ENCODE measurements at regions not wholly inside any gene's neighbourhood (a gene's known extent, or its start where the extent isn't known, plus 50 kb on each side); places are given as distances from the start of the nearest gene placed in this dataset.

DNA sequence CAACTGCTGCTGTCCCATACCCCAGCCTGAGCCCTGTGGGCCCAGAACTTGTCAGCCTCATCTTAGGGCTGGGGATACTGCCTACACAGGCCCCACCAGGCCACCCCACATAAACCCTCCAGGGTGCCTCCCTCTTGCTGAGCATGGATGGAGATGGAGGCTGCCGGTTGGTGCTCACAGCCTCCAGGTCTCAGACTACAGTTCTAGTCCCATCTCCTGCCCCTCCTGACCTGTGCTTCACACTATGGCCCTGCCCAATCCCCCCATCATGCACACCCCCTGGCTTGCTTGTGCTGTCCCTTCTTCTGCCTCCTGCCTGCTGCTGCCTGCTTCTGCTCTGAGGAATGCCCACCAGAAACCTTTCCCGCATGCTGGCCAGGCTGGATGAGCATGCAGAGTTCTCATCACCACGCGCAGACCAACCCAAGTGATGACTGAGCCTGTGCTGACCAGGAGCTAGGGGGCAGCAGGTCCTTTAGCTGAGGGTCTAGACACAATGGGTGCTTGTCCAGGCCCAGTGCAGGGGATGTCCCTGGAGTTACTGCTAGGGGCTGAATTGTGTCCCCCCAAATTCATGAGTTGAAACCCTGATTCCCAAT is 138.4 kb upstream of the HS6ST1 start:
- no peak for DNase-seq
- peaks cover 0 to 8% (median 1%) of the 10 kb centered on the region in 3 donors for H3K27me3 Mint-ChIP-seq (ENCODE audit: low read depth in 3 of 3)
- peaks cover 0 to 4% (median 0%) of the 10 kb centered on the region in 6 donors for H3K9me3 Mint-ChIP-seq
- no peaks in the 10 kb centered on the region for H3K4me1 Mint-ChIP-seq
- no peak overlapping the region for H3K27ac Mint-ChIP-seq
- no peak overlapping the region for H3K4me3 Mint-ChIP-seq
- no peaks in the 10 kb centered on the region for H3K36me3 Mint-ChIP-seq

- Mint-ChIP-seq H3K27ac (no peak overlapping the region), H3K4me1 (no peaks in the 10 kb centered on the region), H3K27me3 (ENCODE audit: low read depth in 3 of 3) (peaks cover 0 to 6% (median 1%) of the 10 kb centered on the region in 3 donors), H3K36me3 (no peaks in the 10 kb centered on the region), H3K9me3 (peaks cover 0 to 3% (median 0%) of the 10 kb centered on the region in 6 donors), H3K4me3 (no peak overlapping the region)
- no peak for DNase-seq
These were observed 139.0 kb upstream of the HS6ST1 start for GRCh38 chr2:128457716-128458115.

- Mint-ChIP-seq H3K27me3 (ENCODE audit: low read depth in 3 of 3) (peaks cover 0 to 3% (median 1%) of the 10 kb centered on the region in 3 donors), H3K4me3 (no peak overlapping the region), H3K27ac (no peak overlapping the region), H3K4me1 (no peaks in the 10 kb centered on the region), H3K9me3 (peaks cover 0 to 3% (median 0%) of the 10 kb centered on the region in 6 donors), H3K36me3 (no peaks in the 10 kb centered on the region)
- no peak for DNase-seq
These were observed 139.8 kb upstream of the HS6ST1 start for GRCh38 chr2:128458505-128458904.

- Mint-ChIP-seq H3K27ac (no peak overlapping the region), H3K27me3 (ENCODE audit: low read depth in 3 of 3) (no peaks in the 10 kb centered on the region), H3K36me3 (peaks cover 4 to 7% (median 7%) of the 10 kb centered on the region in 3 donors), H3K4me3 (no peak overlapping the region), H3K4me1 (no peaks in the 10 kb centered on the region), H3K9me3 (peaks cover 5 to 16% (median 9%) of the 10 kb centered on the region in 6 donors)
- no peak for DNase-seq
These were observed 145.8 kb upstream of the HS6ST1 start for GRCh38 chr2:128464456-128464855.

GRCh38 chr2:128465246-128466170 is 146.8 kb upstream of the HS6ST1 start:
- Mint-ChIP-seq H3K36me3 (peaks cover 4 to 7% (median 7%) of the 10 kb centered on the region in 3 donors), H3K4me3 (no peak overlapping the region), H3K27me3 (ENCODE audit: low read depth in 3 of 3) (no peaks in the 10 kb centered on the region), H3K9me3 (peaks cover 5 to 24% (median 15%) of the 10 kb centered on the region in 6 donors), H3K4me1 (no peaks in the 10 kb centered on the region), H3K27ac (no peak overlapping the region)
- DNase-seq = no peak

GRCh38 chr2:128466376-128466775 is 147.7 kb upstream of the HS6ST1 start:
- no peaks in the 10 kb centered on the region for H3K27me3 Mint-ChIP-seq (ENCODE audit: low read depth in 3 of 3)
- no peak overlapping the region for H3K27ac Mint-ChIP-seq
- peaks cover 4 to 7% (median 7%) of the 10 kb centered on the region in 3 donors for H3K36me3 Mint-ChIP-seq
- H3K4me1 Mint-ChIP-seq = peaks cover 0 to 2% of the 10 kb centered on the region in 2 donors
- DNase-seq = no peak
- H3K9me3 Mint-ChIP-seq = peaks cover 5 to 26% (median 16%) of the 10 kb centered on the region in 6 donors
- H3K4me3 Mint-ChIP-seq = no peak overlapping the region

DNA sequence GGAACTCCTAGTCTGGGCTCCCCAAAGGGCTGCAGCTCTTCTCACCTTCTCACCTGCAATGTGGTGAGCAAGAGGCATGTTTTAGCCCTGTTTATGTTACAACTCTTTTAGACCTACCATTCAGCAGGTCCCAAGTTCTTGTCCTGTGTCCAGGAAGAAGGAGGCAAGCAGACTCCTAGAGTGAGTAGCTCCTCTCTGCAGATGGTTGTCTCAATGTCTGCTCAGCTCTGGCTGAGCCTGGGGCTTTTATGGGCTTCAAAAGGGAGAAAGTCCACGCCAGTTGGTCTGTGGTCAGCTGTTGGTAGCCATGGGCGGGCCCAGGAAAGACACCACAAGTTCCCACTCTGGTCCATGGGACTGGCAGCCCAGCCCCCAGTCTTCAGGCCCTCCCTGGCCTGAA is 148.1 kb upstream of the HS6ST1 start:
- H3K9me3 Mint-ChIP-seq = peaks cover 5 to 26% (median 16%) of the 10 kb centered on the region in 6 donors
- peaks cover 0 to 2% of the 10 kb centered on the region in 2 donors for H3K4me1 Mint-ChIP-seq
- H3K27ac Mint-ChIP-seq = no peak overlapping the region
- no peak overlapping the region for H3K4me3 Mint-ChIP-seq
- no peaks in the 10 kb centered on the region for H3K27me3 Mint-ChIP-seq (ENCODE audit: low read depth in 3 of 3)
- DNase-seq = no peak
- peaks cover 4 to 7% (median 7%) of the 10 kb centered on the region in 3 donors for H3K36me3 Mint-ChIP-seq

DNA sequence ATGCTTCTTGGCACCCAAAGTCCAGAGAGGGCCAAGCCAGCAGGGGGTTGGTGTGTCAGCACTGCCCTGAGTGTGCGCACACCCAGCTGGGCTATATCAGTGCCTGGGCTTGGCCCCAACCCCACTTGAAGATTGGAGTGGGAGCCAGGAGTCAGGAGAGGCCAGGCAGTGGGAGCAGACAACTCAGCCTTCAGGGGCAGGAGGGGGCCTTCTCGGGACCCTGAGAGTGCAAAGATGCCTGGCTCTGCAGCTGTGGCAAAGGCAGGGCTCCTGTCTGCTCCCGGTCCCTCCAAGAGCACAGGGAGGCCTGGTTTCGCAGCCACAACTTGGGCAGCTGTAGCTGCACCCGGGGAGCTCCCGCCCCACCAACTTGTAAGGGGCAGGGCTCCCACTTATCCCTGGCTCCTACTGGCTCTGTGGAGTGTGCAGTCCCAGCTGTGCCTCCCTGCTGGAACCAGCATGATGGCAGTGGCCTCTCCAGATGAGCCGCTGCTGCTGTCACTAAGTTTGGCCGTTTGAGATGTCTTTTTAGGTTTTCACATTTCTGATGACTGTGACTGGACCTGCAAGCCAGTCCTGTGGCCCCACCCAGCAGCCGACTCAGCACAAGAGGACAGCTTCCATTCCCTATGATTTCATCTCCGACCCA is 148.8 kb upstream of the HS6ST1 start:
- Mint-ChIP-seq H3K4me3 (no peak overlapping the region), H3K27me3 (ENCODE audit: low read depth in 3 of 3) (no peaks in the 10 kb centered on the region), H3K27ac (no peak overlapping the region), H3K9me3 (peaks cover 7 to 26% (median 17%) of the 10 kb centered on the region in 6 donors), H3K4me1 (peaks cover under 1 to 3% of the 10 kb centered on the region in 2 donors), H3K36me3 (peaks cover 4 to 7% (median 7%) of the 10 kb centered on the region in 3 donors)
- no peak for DNase-seq

DNA sequence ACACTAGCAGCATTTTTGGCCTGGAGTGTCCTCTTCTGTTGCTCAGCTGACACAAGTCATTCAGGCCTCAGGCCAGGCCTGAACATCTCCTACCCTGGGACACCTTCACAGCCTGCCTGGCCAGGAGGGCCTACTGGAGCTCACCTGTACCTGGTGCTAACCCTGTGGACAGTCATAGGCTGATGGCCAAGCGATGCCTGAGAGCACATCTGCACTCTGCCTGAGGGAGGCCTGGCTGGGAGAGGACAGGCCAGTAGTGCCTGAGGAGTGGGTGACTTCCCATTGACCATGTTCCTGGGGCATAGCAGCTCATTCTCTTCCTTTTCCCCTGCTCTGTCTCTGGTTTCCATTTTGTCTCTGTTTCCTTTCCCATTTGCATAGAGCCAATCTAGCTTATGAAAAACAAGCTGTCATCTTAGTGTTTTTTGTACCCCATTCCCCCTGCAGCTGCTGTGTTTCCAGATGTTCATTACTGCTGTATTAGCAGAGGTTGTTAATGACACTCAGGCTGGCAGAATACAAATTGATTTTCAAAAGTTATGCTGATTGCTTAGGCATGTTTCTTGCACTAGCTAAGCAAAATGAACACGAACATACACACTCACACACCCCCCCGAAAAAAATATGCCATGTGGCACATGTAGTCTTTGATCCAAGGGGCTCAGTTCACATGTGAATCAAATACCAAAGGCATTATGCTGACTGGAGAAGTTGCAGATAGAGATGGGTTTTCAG is 149.7 kb upstream of the HS6ST1 start:
- peaks cover 7 to 26% (median 17%) of the 10 kb centered on the region in 6 donors for H3K9me3 Mint-ChIP-seq
- H3K27ac Mint-ChIP-seq = no peak overlapping the region
- H3K4me1 Mint-ChIP-seq = peaks cover 9 to 10% of the 10 kb centered on the region in 2 donors
- H3K27me3 Mint-ChIP-seq (ENCODE audit: low read depth in 3 of 3) = peaks cover 0 to 3% (median 0%) of the 10 kb centered on the region in 3 donors
- no peak overlapping the region for H3K4me3 Mint-ChIP-seq
- H3K36me3 Mint-ChIP-seq = peaks cover 4 to 7% (median 7%) of the 10 kb centered on the region in 3 donors
- DNase-seq = no peak

GRCh38 chr2:128469203-128469602 is 150.5 kb upstream of the HS6ST1 start:
- Mint-ChIP-seq H3K27ac (no peak overlapping the region), H3K4me1 (peaks cover 16% of the 10 kb centered on the region in 2 donors), H3K36me3 (peaks cover 4 to 7% (median 7%) of the 10 kb centered on the region in 3 donors), H3K4me3 (no peak overlapping the region), H3K27me3 (ENCODE audit: low read depth in 3 of 3) (peaks cover 0 to 3% (median 0%) of the 10 kb centered on the region in 3 donors), H3K9me3 (peaks cover 7 to 26% (median 17%) of the 10 kb centered on the region in 6 donors)
- DNase-seq = no peak

DNA sequence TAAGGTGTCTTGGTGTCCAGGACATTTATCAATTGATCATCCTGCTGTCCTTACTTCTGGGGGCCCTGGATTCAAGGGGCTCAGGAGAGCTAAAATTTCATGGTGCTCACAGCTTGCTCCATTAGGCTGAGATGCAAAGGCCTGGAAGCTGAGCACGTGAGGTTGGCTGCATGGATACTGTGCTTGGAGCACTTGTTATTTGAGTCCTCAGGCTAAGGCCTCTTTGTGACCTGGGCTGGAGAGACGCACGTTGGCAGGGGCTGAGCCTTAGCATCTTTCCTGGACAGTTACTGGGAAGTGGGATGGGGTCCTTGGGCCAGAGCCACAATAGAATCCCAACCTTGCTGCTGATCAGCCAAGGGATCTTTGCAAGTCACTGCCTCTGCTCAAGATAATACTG is 151.2 kb upstream of the HS6ST1 start:
- Mint-ChIP-seq H3K27me3 (ENCODE audit: low read depth in 3 of 3) (peaks cover 0 to 3% (median 0%) of the 10 kb centered on the region in 3 donors), H3K4me3 (no peak overlapping the region), H3K27ac (no peak overlapping the region), H3K9me3 (peaks cover 7 to 26% (median 17%) of the 10 kb centered on the region in 6 donors), H3K36me3 (peaks cover 4 to 7% (median 7%) of the 10 kb centered on the region in 3 donors), H3K4me1 (peaks cover 22% of the 10 kb centered on the region in 2 donors)
- DNase-seq = no peak

DNA sequence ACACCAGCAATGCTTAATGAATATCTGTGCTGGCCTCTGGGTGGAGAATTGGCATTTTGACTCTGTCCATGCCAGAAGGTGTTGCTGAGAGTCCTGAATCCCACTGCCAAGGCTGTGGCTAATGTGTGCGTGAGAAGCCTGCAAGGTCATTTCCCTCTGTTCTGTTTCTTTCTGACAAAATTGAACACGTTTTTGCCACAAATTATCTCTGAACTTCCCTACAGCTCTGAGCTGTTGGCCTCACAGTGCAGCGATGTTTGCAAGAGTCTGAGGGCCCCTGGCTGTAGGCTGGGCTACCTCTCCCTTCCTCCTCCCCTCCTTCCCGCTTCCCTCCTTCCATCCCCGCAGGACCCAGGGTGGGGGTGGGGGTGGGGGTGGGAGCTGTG is 154.1 kb upstream of the HS6ST1 start:
- H3K36me3 Mint-ChIP-seq = peaks cover 2 to 7% (median 7%) of the 10 kb centered on the region in 3 donors
- H3K9me3 Mint-ChIP-seq = peaks cover 6 to 24% (median 17%) of the 10 kb centered on the region in 6 donors
- H3K4me1 Mint-ChIP-seq = peaks cover 22 to 23% of the 10 kb centered on the region in 2 donors
- H3K27me3 Mint-ChIP-seq (ENCODE audit: low read depth in 3 of 3) = peaks cover 0 to 5% (median 3%) of the 10 kb centered on the region in 3 donors
- H3K4me3 Mint-ChIP-seq = peak overlapping the region in 4 of 5 donors; percentile 70 to 91 (median 88)
- DNase-seq = no peak
- peak overlapping the region in 1 of 6 donors; percentile 24 for H3K27ac Mint-ChIP-seq
